A673 (cell line): ENCODE measurements at regions not wholly inside any gene's neighbourhood (a gene's known extent, or its start where the extent isn't known, plus 50 kb on each side); places are given as distances from the start of the nearest gene placed in this dataset.

Source experiments
- EZH2 ChIP-seq: fragments of 200-600 bp; sonication (generic); IDR thresholded peaks from 2 replicates; pipeline ENCODE4 v1.6.1; 2017; ENCODE audit warnings: borderline replicate concordance, low read depth, mild to moderate bottlenecking, mixed read lengths, antibody characterized with exemption, low read length; ENCODE audit not compliant: poor library complexity, severe bottlenecking
- TF ChIP-seq, protein P1 (sequence below): fragments of 300-800, 200-600 bp; sonication (generic); conservative IDR thresholded peaks from 2 replicates; pipeline ENCODE4 v1.5.1; 2017; ENCODE audit warnings: low read depth, mild to moderate bottlenecking, antibody characterized with exemption, low read length, moderate library complexity, mixed read lengths

DNA sequence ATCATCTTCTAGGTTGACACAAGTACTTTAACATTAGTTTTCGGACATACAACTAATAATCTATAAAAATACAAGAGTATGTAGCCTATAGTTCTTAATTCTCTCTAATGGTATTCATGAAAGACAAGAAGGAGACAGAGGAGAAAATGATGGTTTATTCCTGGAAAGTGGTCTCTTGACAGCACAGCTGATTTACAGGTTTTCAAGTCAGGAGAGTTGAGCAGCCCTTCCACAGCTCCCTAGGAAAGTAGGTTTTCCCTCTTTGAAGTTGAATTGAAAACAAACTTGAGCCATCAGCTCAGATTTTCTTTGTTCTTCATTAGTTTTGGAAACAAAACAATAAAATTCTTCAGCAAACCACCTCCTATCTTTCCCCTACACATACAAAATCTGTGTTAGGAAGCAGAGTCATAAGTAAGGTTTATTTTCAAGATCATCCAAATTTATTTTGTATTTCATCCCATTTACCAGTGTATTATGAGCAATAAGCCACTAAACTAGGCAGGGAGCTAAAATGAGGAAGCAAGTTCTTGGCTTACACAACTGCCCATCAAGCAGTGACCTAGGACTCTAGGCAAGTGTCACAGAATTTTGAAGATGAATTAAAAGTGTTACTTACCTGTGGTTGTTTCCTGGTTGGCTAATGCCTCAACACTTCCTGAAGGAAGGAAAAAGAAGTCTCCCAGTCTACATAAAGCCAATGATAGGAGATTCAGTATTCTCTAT lies 357.0 kb downstream of the BCAT1 start:
- TF ChIP-seq, protein P1, sequence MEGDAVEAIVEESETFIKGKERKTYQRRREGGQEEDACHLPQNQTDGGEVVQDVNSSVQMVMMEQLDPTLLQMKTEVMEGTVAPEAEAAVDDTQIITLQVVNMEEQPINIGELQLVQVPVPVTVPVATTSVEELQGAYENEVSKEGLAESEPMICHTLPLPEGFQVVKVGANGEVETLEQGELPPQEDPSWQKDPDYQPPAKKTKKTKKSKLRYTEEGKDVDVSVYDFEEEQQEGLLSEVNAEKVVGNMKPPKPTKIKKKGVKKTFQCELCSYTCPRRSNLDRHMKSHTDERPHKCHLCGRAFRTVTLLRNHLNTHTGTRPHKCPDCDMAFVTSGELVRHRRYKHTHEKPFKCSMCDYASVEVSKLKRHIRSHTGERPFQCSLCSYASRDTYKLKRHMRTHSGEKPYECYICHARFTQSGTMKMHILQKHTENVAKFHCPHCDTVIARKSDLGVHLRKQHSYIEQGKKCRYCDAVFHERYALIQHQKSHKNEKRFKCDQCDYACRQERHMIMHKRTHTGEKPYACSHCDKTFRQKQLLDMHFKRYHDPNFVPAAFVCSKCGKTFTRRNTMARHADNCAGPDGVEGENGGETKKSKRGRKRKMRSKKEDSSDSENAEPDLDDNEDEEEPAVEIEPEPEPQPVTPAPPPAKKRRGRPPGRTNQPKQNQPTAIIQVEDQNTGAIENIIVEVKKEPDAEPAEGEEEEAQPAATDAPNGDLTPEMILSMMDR: no peak
- TF ChIP-seq EZH2: no peak
